ENCODE measurements at regions not wholly inside any gene's neighbourhood (a gene's known extent, or its start where the extent isn't known, plus 50 kb on each side); places are given as distances from the start of the nearest gene placed in this dataset.

- DNase-seq = peak; percentile 46
Observed at GRCh38 chr17:81345228-81346089, 49.8 kb upstream of the BAHCC1 start.
